GM12891 (cell line): ENCODE measurements at regions not wholly inside any gene's neighbourhood (a gene's known extent, or its start where the extent isn't known, plus 50 kb on each side); places are given as distances from the start of the nearest gene placed in this dataset.

Experiments used
- PAX5 ChIP-seq: IDR thresholded peaks from 2 replicates; pipeline ENCODE4 v1.6.1; 2011; ENCODE audit warnings: low read length, moderate library complexity, mild to moderate bottlenecking; ENCODE audit not compliant: insufficient read depth, severe bottlenecking
- POLR2A ChIP-seq: IDR thresholded peaks from 2 replicates; pipeline ENCODE4 v1.6.1; 2011; ENCODE audit warnings: low read depth, low read length, control low read depth
- POLR2AphosphoS5 ChIP-seq: IDR thresholded peaks from 2 replicates; pipeline ENCODE4 v1.6.1; 2011; ENCODE audit warnings: low read depth, low read length, control low read depth
- POU2F2 ChIP-seq: IDR thresholded peaks from 2 replicates; pipeline ENCODE4 v1.6.1; 2011; ENCODE audit warnings: low read depth, mild to moderate bottlenecking, control low read depth, low read length, moderate library complexity
- SPI1 ChIP-seq: IDR thresholded peaks from 2 replicates; pipeline ENCODE4 v1.6.1; 2011; ENCODE audit warnings: low read depth, low read length, control low read depth
- TAF1 ChIP-seq: IDR thresholded peaks from 2 replicates; pipeline ENCODE4 v1.6.1; 2011; ENCODE audit warnings: low read depth, low read length, control low read depth

- TF ChIP-seq POLR2A, result no peak
- no peak for TF ChIP-seq POLR2AphosphoS5
- TF ChIP-seq TAF1, result no peak
- TF ChIP-seq PAX5, result no peak
- no peak for TF ChIP-seq SPI1
- TF ChIP-seq POU2F2, result no peak
These were observed 2203.8 kb downstream of the LRRC4C start for GRCh38 chr11:39255648-39256047.
